K562 (cell line): ENCODE measurements at regions not wholly inside any gene's neighbourhood (a gene's known extent, or its start where the extent isn't known, plus 50 kb on each side); places are given as distances from the start of the nearest gene placed in this dataset.

ENCODE experiments used
- ATAC-seq: fragments of 200-7000 bp; cut with Tn5 transposase; 3 replicates; pipeline ENCODE4 v1.9.1; 2020; ENCODE audit warnings: moderate library complexity
- BruUV-seq: library from RNA; stranded (reverse); fragments of 400-500 nt; replicated peaks from 2 replicates; lab custom pipeline; 2021; lab: Mats Ljungman, UMichigan
- CTCF ChIA-PET: fragments of 300-600 bp; formaldehyde crosslinking; extraction: SDS; loops from one replicate; lab custom pipeline; 2021; ENCODE audit warnings: low intra/inter-chr PET ratio; lab: Yijun Ruan, JAX
- POLR2A ChIA-PET: fragments of 300-600, 350-650 bp; sonication (Branson Sonifier 250); formaldehyde crosslinking; extraction: SDS; loops from one replicate; lab custom pipeline; 2021; ENCODE audit warnings: antibody characterized with exemption, inconsistent platforms; lab: Yijun Ruan, JAX
- DNase-seq, 4 experiments: peaks; one replicate each; pipeline versions ENCODE4 v3.0.0 to v3.0.0-alpha.2; 2011 to 2018; ENCODE audit warnings: low spot score in 3 of 4, mixed read lengths in 3 of 4; ENCODE audit errors: extremely low read depth in 1 of 4
- FAIRE-seq: peaks from 2 replicates; lab custom pipeline; 2011; peaks lifted over from hg19 to GRCh38; lab: Jason Lieb, UNC
- H2AFZ ChIP-seq: 2 replicates; pipeline ENCODE4 v1.6.0; 2011; ENCODE audit warnings: low read depth, low read length, control low read depth, inconsistent platforms
- H3K27ac ChIP-seq: fragments of 200-600 bp; 3 replicates; pipeline ENCODE4 v1.8.0; 2011; ENCODE audit warnings: low read depth, mild to moderate bottlenecking, control low read depth, inconsistent platforms, low read length, moderate library complexity, mixed read lengths; ENCODE audit errors: extremely low read depth
- H3K27me3 ChIP-seq, 2 experiments: fragments of 300-600 bp in 1 of 2; 2 replicates in 1 of 2; 3 replicates in 1 of 2; pipeline versions ENCODE4 v1.6.0 to v1.8.0; 2011; ENCODE audit warnings: inconsistent platforms in 2 of 2, low read length in 2 of 2, mild to moderate bottlenecking in 1 of 2, mixed read lengths in 1 of 2, moderate library complexity in 1 of 2; ENCODE audit not compliant: control insufficient read depth in 2 of 2, insufficient read depth in 2 of 2
- H3K36me3 ChIP-seq: fragments of 300-600 bp; 3 replicates; pipeline ENCODE4 v1.8.0; 2011; ENCODE audit warnings: mild to moderate bottlenecking, low read length, inconsistent platforms; ENCODE audit not compliant: control insufficient read depth, insufficient read depth
- H3K4me1 ChIP-seq, 2 experiments: fragments of 200-600 bp in 1 of 2; replicated peaks in 1 of 2; 2 replicates in 1 of 2; 3 replicates in 1 of 2; pipeline versions ENCODE4 v1.5.1 to v1.8.0; 2011; ENCODE audit warnings: inconsistent platforms in 2 of 2, low read length in 2 of 2, mild to moderate bottlenecking in 1 of 2, mixed read lengths in 1 of 2, moderate library complexity in 1 of 2; ENCODE audit not compliant: control insufficient read depth in 2 of 2, insufficient read depth in 2 of 2
- H3K4me2 ChIP-seq: 2 replicates; pipeline ENCODE4 v1.6.1; 2011; ENCODE audit warnings: low read length, control low read depth, inconsistent platforms, mixed read lengths; ENCODE audit not compliant: insufficient read depth
- H3K4me3 ChIP-seq: fragments of 200-600 bp; sonication (generic), shearing (Covaris generic); 2 replicates; pipeline ENCODE4 v1.5.1; 2016; ENCODE audit warnings: control low read depth, inconsistent platforms
- H3K79me2 ChIP-seq: fragments of 200-600 bp; 3 replicates; pipeline ENCODE4 v1.8.0; 2011; ENCODE audit warnings: low read length, inconsistent platforms; ENCODE audit not compliant: control insufficient read depth, insufficient read depth
- H3K9ac ChIP-seq, 2 experiments: 2 replicates each; pipeline versions ENCODE4 v1.6.0 to v1.6.1; 2011; ENCODE audit warnings: low read depth in 2 of 2, low read length in 2 of 2, control low read depth in 1 of 2, inconsistent platforms in 1 of 2, mild to moderate bottlenecking in 1 of 2, mixed read lengths in 1 of 2; ENCODE audit not compliant: insufficient read depth in 1 of 2
- H3K9me1 ChIP-seq: one replicate; pipeline ENCODE4 v1.6.0; 2011; ENCODE audit warnings: inconsistent platforms, mild to moderate bottlenecking, low read length, moderate library complexity; ENCODE audit not compliant: control insufficient read depth, insufficient read depth
- H3K9me3 ChIP-seq: replicated peaks from 2 replicates; pipeline ENCODE4 v1.5.1; 2011; ENCODE audit warnings: low read depth, low read length, inconsistent platforms; ENCODE audit not compliant: control insufficient read depth, insufficient read depth
- H4K20me1 ChIP-seq: replicated peaks from 2 replicates; pipeline ENCODE4 v1.6.1; 2011; ENCODE audit warnings: low read length, inconsistent platforms, mixed read lengths; ENCODE audit not compliant: control insufficient read depth, insufficient read depth
- ADNP ChIP-seq: fragments of 200-800 bp; sonication (Bioruptor generic); IDR thresholded peaks from 2 replicates; pipeline ENCODE4 v1.6.1; 2016; ENCODE audit warnings: missing genetic modification characterization, missing compliant biosample characterization
- BRD9 ChIP-seq: fragments of 450-650 bp; IDR thresholded peaks from 2 replicates; pipeline ENCODE4 v1.6.1; 2018; ENCODE audit warnings: low read depth; ENCODE audit not compliant: partially characterized antibody
- KAT7 ChIP-seq: sonication (generic); formaldehyde crosslinking; IDR thresholded peaks from 2 replicates; pipeline ENCODE4 v1.8.0; 2022; ENCODE audit warnings: missing genetic modification reagents, mild to moderate bottlenecking, borderline replicate concordance
- LEF1 ChIP-seq: fragments of 450-650 bp; IDR thresholded peaks from 2 replicates; pipeline ENCODE4 v1.6.1; 2016; ENCODE audit warnings: mild to moderate bottlenecking
- MCM2 ChIP-seq: fragments of 450-650 bp; IDR thresholded peaks from 2 replicates; pipeline ENCODE4 v1.6.1; 2017; ENCODE audit warnings: low read depth, mild to moderate bottlenecking
- MECOM ChIP-seq: fragments of 250-450 bp; sonication (Bioruptor Pico); IDR thresholded peaks from 2 replicates; pipeline ENCODE4 v1.8.0; 2022; ENCODE audit warnings: inconsistent platforms
- POLR2B ChIP-seq: fragments of 450-650 bp; IDR thresholded peaks from 2 replicates; pipeline ENCODE4 v1.6.1; 2018; ENCODE audit warnings: low read depth; ENCODE audit not compliant: partially characterized antibody
- PURB ChIP-seq: sonication (generic); formaldehyde crosslinking; IDR thresholded peaks from 2 replicates; pipeline ENCODE4 v1.9.0; 2021; ENCODE audit warnings: low read depth, mild to moderate bottlenecking, missing genetic modification reagents
- SMARCA5 ChIP-seq: fragments of 450-650 bp; IDR thresholded peaks from 2 replicates; pipeline ENCODE4 v1.6.1; 2016
- SRSF7 ChIP-seq: fragments of 200-400 bp; formaldehyde crosslinking; optimal IDR thresholded peaks from 2 replicates; pipeline ENCODE3; 2017; ENCODE audit warnings: mild to moderate bottlenecking, low read depth, low read length
- ZBTB1 ChIP-seq: sonication (generic); formaldehyde crosslinking; IDR thresholded peaks from 2 replicates; pipeline ENCODE4 v1.8.1; 2023; ENCODE audit warnings: missing genetic modification reagents, low read depth, mild to moderate bottlenecking, borderline replicate concordance
- ZMIZ1 ChIP-seq, 2 experiments: fragments of 150-350 bp in 1 of 2; IDR thresholded peaks; 2 replicates each; pipeline ENCODE4 v1.6.1; 2012 to 2016; ENCODE audit warnings: low read depth in 2 of 2, low read length in 2 of 2, mild to moderate bottlenecking in 1 of 2, moderate library complexity in 1 of 2
- WGBS: fragments of 100-300 bp; shearing (Covaris generic); methylation state at CpG from one replicate; pipeline ENCODE4 v1.1.6; 2016; ENCODE audit warnings: low coverage, mixed read lengths; ENCODE audit not compliant: insufficient coverage; ENCODE audit errors: missing lambda C conversion rate; 5-methylcytosine and 5-hydroxymethylcytosine counted together
- in situ Hi-C: fragments of 300-500 bp; cut with MboI; formaldehyde crosslinking; loops from 4 replicates; pipeline ENCODE4 v1.15.0; 2018; ENCODE audit warnings: inconsistent platforms, mixed read lengths
- intact Hi-C: fragments of 100-400 bp; cut with micrococcal nuclease; formaldehyde crosslinking; loops from 2 replicates; pipeline ENCODE4 v1.14.2; 2022

- Histone ChIP-seq H3K9me1 (no peaks in the 10 kb centered on the region), H3K79me2 (no peaks in the 10 kb centered on the region), H3K9me3 (no peaks in the 10 kb centered on the region), H4K20me1 (no peaks in the 10 kb centered on the region), H3K27ac (no peak overlapping the region), H3K4me3 (no peak overlapping the region), H2AFZ (no peak overlapping the region), H3K27me3 (no peaks in the 10 kb centered on the region), H3K36me3 (no peaks in the 10 kb centered on the region), H3K4me1 (no peaks in the 10 kb centered on the region), H3K9ac (no peak overlapping the region), H3K4me2 (no peak overlapping the region)
- no peak for ATAC-seq
- ChIA-PET CTCF (no interaction called here), POLR2A (no interaction called here)
- in situ Hi-C loops (no loop called here), intact Hi-C loops (no loop called here)
- FAIRE-seq: no peak
- no peak for DNase-seq
- BruUV-seq: no TSS peak
- WGBS: 0% methylated on average over 2 of the region's 2 CpGs
- TF ChIP-seq SMARCA5 (no peak), POLR2B (no peak), ZBTB1 (CRISPR knock-in tag) (no peak), MCM2 (no peak), LEF1 (no peak), SRSF7 (no peak)
Observed at GRCh38 chr7:96497567-96497966, 175.7 kb upstream of the SLC25A13 start.

GRCh38 chr7:96495751-96496216 is 173.9 kb upstream of the SLC25A13 start:
- H3K9me3 ChIP-seq: no peaks in the 10 kb centered on the region
- DNase-seq: no peak
- BruUV-seq: no TSS peak
- H3K79me2 ChIP-seq: no peaks in the 10 kb centered on the region
- no peaks in the 10 kb centered on the region for H3K4me1 ChIP-seq
- H3K9ac ChIP-seq: no peak overlapping the region
- FAIRE-seq: no peak
- no peak overlapping the region for H2AFZ ChIP-seq
- 0% methylated on average over 6 of the region's 6 CpGs for WGBS
- no peaks in the 10 kb centered on the region for H4K20me1 ChIP-seq
- no peak overlapping the region for H3K4me2 ChIP-seq
- H3K9me1 ChIP-seq: no peaks in the 10 kb centered on the region
- no peaks in the 10 kb centered on the region for H3K36me3 ChIP-seq
- ChIA-PET CTCF (no interaction called here), POLR2A (no interaction called here)
- no peak for ATAC-seq
- intact Hi-C loops: no loop called here
- no peak overlapping the region for H3K27ac ChIP-seq
- H3K4me3 ChIP-seq: no peak overlapping the region
- in situ Hi-C loops: no loop called here
- H3K27me3 ChIP-seq: no peaks in the 10 kb centered on the region
- TF ChIP-seq ADNP (no peak), PURB (CRISPR knock-in tag) (no peak), ZMIZ1 (IDR thresholded peaks at IDR 0.05; ENCODE audit: low read depth in 2 of 2, low read length in 2 of 2) (no peak), BRD9 (no peak), KAT7 (CRISPR knock-in tag) (no peak), MECOM (CRISPR knock-in tag) (no peak)
